IMR-90 (cell line): ENCODE measurements at regions not wholly inside any gene's neighbourhood (a gene's known extent, or its start where the extent isn't known, plus 50 kb on each side); places are given as distances from the start of the nearest gene placed in this dataset.

Experiments used
- ATAC-seq: fragments of 200-7000 bp; cut with Tn5 transposase; 2 replicates; pipeline ENCODE4 v1.9.1; 2020; ENCODE audit warnings: low read depth, mild to moderate bottlenecking, moderate library complexity
- BruUV-seq: library from RNA; stranded (reverse); fragments of 400-500 nt; replicated peaks from 2 replicates; lab custom pipeline; 2021; lab: Mats Ljungman, UMichigan
- CTCF ChIA-PET: fragments of 300-600 bp; formaldehyde crosslinking; extraction: SDS; loops from one replicate; lab custom pipeline; 2021; ENCODE audit warnings: antibody characterized with exemption; lab: Yijun Ruan, JAX
- POLR2A ChIA-PET: fragments of 300-600 bp; sonication (Branson Sonifier 250); formaldehyde crosslinking; loops from one replicate; lab custom pipeline; 2022; ENCODE audit warnings: antibody characterized with exemption; ENCODE audit not compliant: unreplicated experiment; lab: Charles Lee
- DNase-seq: peaks from one replicate; pipeline ENCODE4 v3.0.0; 2013
- H2AFZ ChIP-seq: replicated peaks from 2 replicates; pipeline ENCODE3; 2013; ENCODE audit warnings: low read length, mild to moderate bottlenecking; ENCODE audit not compliant: poor library complexity
- H2AK5ac ChIP-seq: 2 replicates; pipeline ENCODE4 v1.6.1; 2013; ENCODE audit warnings: low read depth, low read length, inconsistent platforms
- H2AK9ac ChIP-seq: replicated peaks from 2 replicates; pipeline ENCODE3; 2013; ENCODE audit warnings: mild to moderate bottlenecking, low read depth, low read length, moderate library complexity; ENCODE audit not compliant: poor library complexity
- H2BK120ac ChIP-seq: 2 replicates; pipeline ENCODE4 v1.6.1; 2013; ENCODE audit warnings: low read depth, low read length, inconsistent platforms
- H2BK15ac ChIP-seq: 3 replicates; pipeline ENCODE4 v1.6.1; 2013; ENCODE audit warnings: low read depth, low read length, inconsistent platforms
- H2BK20ac ChIP-seq: 2 replicates; pipeline ENCODE4 v1.6.1; 2013; ENCODE audit warnings: low read depth, mild to moderate bottlenecking, inconsistent platforms, low read length, moderate library complexity
- H2BK5ac ChIP-seq: 2 replicates; pipeline ENCODE4 v1.6.1; 2013; ENCODE audit warnings: mild to moderate bottlenecking, low read depth, low read length, inconsistent platforms; ENCODE audit not compliant: poor library complexity, severe bottlenecking
- H3K14ac ChIP-seq: replicated peaks from 2 replicates; pipeline ENCODE4 v1.6.1; 2013; ENCODE audit warnings: low read depth, low read length, inconsistent platforms
- H3K18ac ChIP-seq: 2 replicates; pipeline ENCODE4 v1.6.1; 2013; ENCODE audit warnings: low read depth, low read length, control low read depth
- H3K23ac ChIP-seq: 2 replicates; pipeline ENCODE4 v1.6.1; 2013; ENCODE audit warnings: low read depth, low read length, inconsistent platforms
- H3K27ac ChIP-seq: 2 replicates; pipeline ENCODE4 v1.5.1; 2013; ENCODE audit warnings: mild to moderate bottlenecking, control low read depth, low read length; ENCODE audit not compliant: insufficient read depth
- H3K27me3 ChIP-seq: 2 replicates; pipeline ENCODE4 v1.6.1; 2013; ENCODE audit warnings: low read length; ENCODE audit not compliant: control insufficient read depth, insufficient read depth
- H3K36me3 ChIP-seq: 2 replicates; pipeline ENCODE4 v1.6.1; 2013; ENCODE audit warnings: low read length, mixed read lengths; ENCODE audit not compliant: control insufficient read depth, insufficient read depth
- H3K4ac ChIP-seq: 2 replicates; pipeline ENCODE4 v1.6.1; 2013; ENCODE audit warnings: low read depth, low read length, inconsistent platforms
- H3K4me1 ChIP-seq: 2 replicates; pipeline ENCODE4 v1.6.1; 2013; ENCODE audit warnings: low read length, mixed read lengths; ENCODE audit not compliant: control insufficient read depth, insufficient read depth
- H3K4me2 ChIP-seq: 2 replicates; pipeline ENCODE4 v1.6.1; 2013; ENCODE audit warnings: low read depth, mild to moderate bottlenecking, control low read depth, low read length, moderate library complexity
- H3K4me3 ChIP-seq: 2 replicates; pipeline ENCODE4 v1.5.1; 2013; ENCODE audit warnings: low read depth, mild to moderate bottlenecking, control low read depth, low read length, moderate library complexity; ENCODE audit not compliant: insufficient read depth
- H3K56ac ChIP-seq: 2 replicates; pipeline ENCODE4 v1.6.1; 2013; ENCODE audit warnings: low read length, inconsistent platforms; ENCODE audit not compliant: insufficient read depth; ENCODE audit errors: extremely low read depth
- H3K79me1 ChIP-seq, 2 experiments: 2 replicates each; pipeline ENCODE4 v1.6.1; 2013; ENCODE audit warnings: low read length in 2 of 2, inconsistent platforms in 1 of 2, low read depth in 1 of 2
- H3K9ac ChIP-seq: 2 replicates; pipeline ENCODE4 v1.6.1; 2013; ENCODE audit warnings: low read depth, low read length, control low read depth
- H3K9me1 ChIP-seq: 2 replicates; pipeline ENCODE4 v1.6.1; 2013; ENCODE audit warnings: low read length, inconsistent platforms; ENCODE audit not compliant: insufficient read depth
- H3K9me3 ChIP-seq: 2 replicates; pipeline ENCODE4 v1.6.1; 2013; ENCODE audit warnings: low read length; ENCODE audit not compliant: control insufficient read depth, insufficient read depth
- H4K20me1 ChIP-seq: 2 replicates; pipeline ENCODE4 v1.6.1; 2013; ENCODE audit warnings: low read length, inconsistent platforms; ENCODE audit not compliant: insufficient read depth
- H4K5ac ChIP-seq: 2 replicates; pipeline ENCODE4 v1.6.1; 2013; ENCODE audit warnings: mild to moderate bottlenecking, low read depth, low read length, control low read depth
- H4K8ac ChIP-seq, 2 experiments: 2 replicates each; pipeline ENCODE4 v1.6.1; 2013; ENCODE audit warnings: low read depth in 2 of 2, low read length in 2 of 2, control low read depth in 1 of 2, inconsistent platforms in 1 of 2
- H4K91ac ChIP-seq: 2 replicates; pipeline ENCODE4 v1.6.1; 2013; ENCODE audit warnings: low read depth, low read length, inconsistent platforms; ENCODE audit not compliant: insufficient read depth
- BHLHE40 ChIP-seq: fragments of 150-350 bp; IDR thresholded peaks from 2 replicates; pipeline ENCODE4 v1.6.1; 2016; ENCODE audit warnings: mild to moderate bottlenecking, low read depth, low read length
- CEBPB ChIP-seq: IDR thresholded peaks from 2 replicates; pipeline ENCODE4 v1.6.1; 2012; ENCODE audit warnings: low read depth, low read length, improper control_type of control experiment
- CHD1 ChIP-seq: IDR thresholded peaks from 2 replicates; pipeline ENCODE4 v1.6.1; 2012; ENCODE audit warnings: low read depth, low read length, improper control_type of control experiment
- CTCF ChIP-seq: conservative IDR thresholded peaks from 2 replicates; pipeline ENCODE4 v1.5.1; 2012; ENCODE audit warnings: mild to moderate bottlenecking, low read depth, low read length, improper control_type of control experiment
- FOS ChIP-seq: fragments of 150-350 bp; IDR thresholded peaks from 2 replicates; pipeline ENCODE4 v1.6.1; 2016; ENCODE audit warnings: low read depth, low read length
- MAFK ChIP-seq: IDR thresholded peaks from 2 replicates; pipeline ENCODE4 v1.6.1; 2012; ENCODE audit warnings: low read depth, low read length, improper control_type of control experiment
- MAZ ChIP-seq: IDR thresholded peaks from 2 replicates; pipeline ENCODE4 v1.6.1; 2012; ENCODE audit warnings: low read depth, mild to moderate bottlenecking, low read length, improper control_type of control experiment, moderate library complexity, borderline replicate concordance
- MXI1 ChIP-seq: IDR thresholded peaks from 2 replicates; pipeline ENCODE4 v1.6.1; 2012; ENCODE audit warnings: low read depth, mild to moderate bottlenecking, low read length, moderate library complexity, borderline replicate concordance
- POLR2A ChIP-seq: IDR thresholded peaks from 2 replicates; pipeline ENCODE4 v1.6.1; 2012; ENCODE audit warnings: mild to moderate bottlenecking, low read depth, low read length
- RCOR1 ChIP-seq: IDR thresholded peaks from 2 replicates; pipeline ENCODE4 v1.6.1; 2012; ENCODE audit warnings: mild to moderate bottlenecking, low read length, improper control_type of control experiment; ENCODE audit not compliant: insufficient replicate concordance
- SMC3 ChIP-seq: fragments of 150-350 bp; IDR thresholded peaks from 2 replicates; pipeline ENCODE4 v1.6.1; 2016; ENCODE audit warnings: low read depth, mild to moderate bottlenecking, antibody characterized with exemption, low read length, moderate library complexity
- WGBS, 2 experiments: methylation state at CpG; one replicate each; pipeline versions ENCODE4 v1.1.5 to v1.1.7; 2013; ENCODE audit warnings: missing lambda C conversion rate in 2 of 2; ENCODE audit not compliant: insufficient read length in 1 of 2; ENCODE audit errors: extremely low coverage in 2 of 2; 5-methylcytosine and 5-hydroxymethylcytosine counted together
- dilution Hi-C: fragments of 300-500 bp; cut with HindIII; formaldehyde crosslinking; loops from one replicate; pipeline ENCODE4 v1.14.3; 2018; ENCODE audit warnings: low sequenced_read_pairs; ENCODE audit not compliant: unreplicated experiment
- in situ Hi-C: fragments of 300-500 bp; cut with MboI; formaldehyde crosslinking; loops from 3 replicates; pipeline ENCODE4 v1.14.3; 2019; ENCODE audit warnings: low sequenced_read_pairs, inconsistent platforms, mixed read lengths
- intact Hi-C: fragments of 100-400 bp; cut with micrococcal nuclease; formaldehyde crosslinking; loops from 2 replicates; pipeline ENCODE4 v1.10.0; 2022

DNA sequence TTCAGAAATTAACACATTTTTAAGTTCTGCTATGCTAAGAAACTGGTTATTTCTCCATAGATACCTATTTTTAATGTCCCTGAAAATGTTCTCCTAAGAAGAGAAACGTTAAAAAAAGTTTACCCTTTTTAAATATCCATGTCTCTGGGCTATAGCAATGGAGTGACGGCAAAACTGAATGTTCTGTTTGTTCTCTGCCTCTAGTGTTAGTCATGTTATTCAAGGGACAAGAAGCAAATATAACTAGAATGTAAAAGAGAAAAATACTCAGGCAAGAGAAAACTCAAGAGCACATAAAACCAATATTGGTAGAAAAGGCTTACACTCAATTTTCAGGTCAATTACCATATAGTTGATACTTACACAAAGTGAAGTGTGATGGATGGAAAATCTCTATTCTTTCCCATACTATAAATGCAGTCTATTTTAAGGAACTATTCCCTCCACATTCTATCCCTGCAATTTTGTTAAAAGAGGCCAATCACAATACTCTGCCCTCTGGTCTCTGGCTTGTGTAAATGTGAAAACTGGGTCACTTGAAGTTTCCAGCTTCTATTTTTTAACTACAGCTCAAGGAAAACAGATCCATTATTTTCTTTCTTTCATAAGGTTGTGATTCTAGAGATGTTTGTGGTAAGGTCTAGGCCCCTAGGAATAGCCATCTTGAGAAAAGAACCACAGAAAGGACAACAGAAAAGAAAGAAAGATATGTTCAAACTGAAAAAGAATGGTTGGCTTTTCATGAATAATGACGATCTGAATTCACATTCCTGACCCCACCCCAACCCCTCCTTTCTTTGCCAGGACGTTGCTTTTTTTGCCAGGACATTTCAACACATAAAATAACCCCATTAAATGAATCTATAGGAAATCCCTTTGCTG lies 200.3 kb upstream of the FAM83B start:
- no peak for TF ChIP-seq SMC3
- no peak for TF ChIP-seq MAFK
- TF ChIP-seq MXI1, result no peak
- no peak for TF ChIP-seq CHD1
- no peak for TF ChIP-seq RCOR1
- TF ChIP-seq BHLHE40, result no peak
- no peak for TF ChIP-seq POLR2A
- no peak for TF ChIP-seq CTCF
- TF ChIP-seq MAZ, result no peak
- no peak for TF ChIP-seq FOS
- TF ChIP-seq CEBPB, result no peak
- no CpG with 5 or more reads among the region's 4 CpGs for WGBS, 2 experiments
- Histone ChIP-seq H4K20me1 (no peaks in the 10 kb centered on the region), H2AK9ac (no peak overlapping the region), H3K4ac (no peak overlapping the region), H3K4me1 (no peaks in the 10 kb centered on the region), H4K8ac (no peak overlapping the region), H3K9ac (no peak overlapping the region), H3K56ac (no peak overlapping the region), H2BK20ac (no peak overlapping the region), H3K79me1 (no peaks in the 10 kb centered on the region), H2AK5ac (no peak overlapping the region), H3K9me3 (no peaks in the 10 kb centered on the region), H2BK120ac (no peak overlapping the region), H4K91ac (no peak overlapping the region), H3K27ac (no peak overlapping the region), H2AFZ (no peak overlapping the region), H3K4me2 (no peak overlapping the region), H3K9me1 (no peaks in the 10 kb centered on the region), H3K14ac (no peak overlapping the region), H3K36me3 (no peaks in the 10 kb centered on the region), H3K18ac (no peak overlapping the region), H2BK15ac (no peak overlapping the region), H4K5ac (no peak overlapping the region), H3K23ac (no peak overlapping the region), H3K27me3 (no peaks in the 10 kb centered on the region), H3K4me3 (no peak overlapping the region), H2BK5ac (no peak overlapping the region)
- DNase-seq, result no peak
- ChIA-PET CTCF (no interaction called here), POLR2A (no interaction called here)
- intact Hi-C loops (no loop called here), dilution Hi-C loops (no loop called here), in situ Hi-C loops (no loop called here)
- no peak for ATAC-seq
- no TSS peak for BruUV-seq
